Peyer's patch (tissue), 4 donors: ENCODE measurements at regions not wholly inside any gene's neighbourhood (a gene's known extent, or its start where the extent isn't known, plus 50 kb on each side); places are given as distances from the start of the nearest gene placed in this dataset.
"Not testable (repeated sequence)": the region's sequence is repeated elsewhere in the genome, so short reads cannot be mapped to it uniquely, and the experiment has no call there.

Experiments used
- DNase-seq, 3 donors: peaks; one replicate each; pipeline ENCODE4 v3.0.0-alpha.2; 2017 to 2019
- H3K27ac ChIP-seq, 4 donors: fragments of 200-600 bp; sonication (generic); one replicate each; pipeline ENCODE4 v1.5.1; 2016 to 2019
- H3K27me3 ChIP-seq, 2 donors: fragments of 200-600 bp; sonication (generic); one replicate each; pipeline ENCODE4 v1.5.1; 2019
- H3K36me3 ChIP-seq, 3 donors: fragments of 200-600 bp; sonication (generic); one replicate each; pipeline ENCODE4 v1.5.1; 2016 to 2019
- H3K4me1 ChIP-seq, 4 donors: fragments of 200-600 bp; sonication (generic); one replicate each; pipeline ENCODE4 v1.5.1; 2016 to 2019
- H3K4me3 ChIP-seq, 4 donors: fragments of 200-600 bp; sonication (generic); 1 replicate in 3 of 4; 2 replicates in 1 of 4; pipeline ENCODE4 v1.5.1; 2016 to 2019; ENCODE audit warnings: mild to moderate bottlenecking in 1 of 4
- H3K9me3 ChIP-seq, 4 donors: fragments of 200-600 bp; sonication (generic); one replicate each; pipeline ENCODE4 v1.5.1; 2016 to 2019; ENCODE audit warnings: mild to moderate bottlenecking in 1 of 4
- CTCF ChIP-seq, 6 experiments: fragments of 450-650 bp in 4 of 6; fragments of 200-600 bp in 2 of 6; sonication (generic) in 1 of 6; IDR thresholded peaks; one replicate each; pipeline ENCODE4 v1.5.1; 2017 to 2019; ENCODE audit warnings: antibody characterized with exemption in 6 of 6, mild to moderate bottlenecking in 3 of 6, moderate library complexity in 1 of 6
- POLR2A ChIP-seq, 2 donors: fragments of 450-650 bp; IDR thresholded peaks; one replicate each; pipeline ENCODE4 v1.5.1; 2017; ENCODE audit warnings: antibody characterized with exemption in 2 of 2, mild to moderate bottlenecking in 2 of 2, moderate library complexity in 2 of 2

GRCh38 chr17:16872351-16873173 lies 99.4 kb downstream of the TNFRSF13B start:
- Histone ChIP-seq H3K9me3 (peaks cover 0 to 4% (median 0%) of the 10 kb centered on the region in 4 donors), H3K4me3 (no peak overlapping the region), H3K27ac (peak overlapping the region in 1 of 4 donors; percentile 33), H3K36me3 (no peaks in the 10 kb centered on the region), H3K27me3 (no peaks in the 10 kb centered on the region), H3K4me1 (peaks cover 0 to 13% (median 0%) of the 10 kb centered on the region in 4 donors)
- DNase-seq = peak in 1 of 3 donors; percentile 36
- TF ChIP-seq POLR2A (IDR thresholded peaks at IDR 0.05) (no peak), CTCF (IDR thresholded peaks at IDR 0.05) (no peak)

GRCh38 chr17:16871446-16872190 lies 100.3 kb downstream of the TNFRSF13B start:
- peak in 1 of 3 donors; percentile 40 for DNase-seq
- H3K27me3 ChIP-seq, H3K4me3 ChIP-seq, H3K27ac ChIP-seq, H3K9me3 ChIP-seq, H3K36me3 ChIP-seq: not testable (repeated sequence)
- peaks cover 0 to 13% (median 0%) of the 10 kb centered on the region in 4 donors for H3K4me1 ChIP-seq

- H3K4me3 ChIP-seq = no peak overlapping the region
- no peaks in the 10 kb centered on the region for H3K9me3 ChIP-seq
- DNase-seq = peak in 1 of 3 donors; percentile 29
- TF ChIP-seq POLR2A (IDR thresholded peaks at IDR 0.05) = no peak
- TF ChIP-seq CTCF (IDR thresholded peaks at IDR 0.05) = no peak
- H3K4me1 ChIP-seq = peaks cover 0 to 13% (median 0%) of the 10 kb centered on the region in 4 donors
- no peaks in the 10 kb centered on the region for H3K36me3 ChIP-seq
- no peaks in the 10 kb centered on the region for H3K27me3 ChIP-seq
- no peak overlapping the region for H3K27ac ChIP-seq
Observed at GRCh38 chr17:16870253-16871245, 101.4 kb downstream of the TNFRSF13B start.

- H3K36me3 ChIP-seq, H3K27ac ChIP-seq, H3K9me3 ChIP-seq, H3K27me3 ChIP-seq, H3K4me3 ChIP-seq: not testable (repeated sequence)
- peak in 1 of 3 donors; percentile 14 for DNase-seq
- H3K4me1 ChIP-seq = peaks cover 0 to 13% (median 0%) of the 10 kb centered on the region in 4 donors
Observed at GRCh38 chr17:16869531-16870252, 102.2 kb downstream of the TNFRSF13B start.

GRCh38 chr17:16868616-16869015 lies 103.3 kb downstream of the TNFRSF13B start:
- not testable (repeated sequence) for H3K36me3 ChIP-seq, H3K27ac ChIP-seq, H3K4me3 ChIP-seq, H3K9me3 ChIP-seq, DNase-seq, H3K27me3 ChIP-seq
- peaks cover 0 to 11% (median 0%) of the 10 kb centered on the region in 4 donors for H3K4me1 ChIP-seq

- DNase-seq = peak in 1 of 3 donors; percentile 13
- H3K9me3 ChIP-seq = not testable (repeated sequence)
Observed at GRCh38 chr17:16867545-16867944, 104.4 kb downstream of the TNFRSF13B start.

GRCh38 chr17:16866841-16867240 lies 105.1 kb downstream of the TNFRSF13B start:
- not testable (repeated sequence) for H3K27ac ChIP-seq, H3K27me3 ChIP-seq, H3K9me3 ChIP-seq, H3K36me3 ChIP-seq, H3K4me3 ChIP-seq, H3K4me1 ChIP-seq
- DNase-seq = peak in 1 of 3 donors; percentile 2

More at GRCh38 chr17:16867545-16867944, 104.4 kb downstream of the TNFRSF13B start:
- not testable (repeated sequence) for H3K27me3 ChIP-seq, H3K36me3 ChIP-seq, H3K27ac ChIP-seq, H3K4me1 ChIP-seq, H3K4me3 ChIP-seq
